ENCODE measurements at regions not wholly inside any gene's neighbourhood (a gene's known extent, or its start where the extent isn't known, plus 50 kb on each side); places are given as distances from the start of the nearest gene placed in this dataset.

- Mint-ChIP-seq H3K9me3 (no peaks in the 10 kb centered on the region), H3K27ac (no peak overlapping the region), H3K4me3 (no peak overlapping the region), H3K36me3 (no peaks in the 10 kb centered on the region), H3K4me1 (peaks cover 6 to 9% (median 8%) of the 10 kb centered on the region in 3 donors), H3K27me3 (peaks cover 12 to 13% of the 10 kb centered on the region in 2 donors)
- ATAC-seq (replicated peaks in 1 of 4) (no peak), DNase-seq (no peak)
- Histone ChIP-seq H3K27me3 (replicated peaks in 1 of 2; ENCODE audit: control insufficient read depth in 2 of 2, extremely low read depth in 1 of 2, insufficient read depth in 2 of 2, low read length in 1 of 2) (peaks cover 0 to 17% of the 10 kb centered on the region in 2 experiments), H3K4me3 (ENCODE audit: control insufficient read depth in 1 of 2, extremely low read depth in 1 of 2, low read length in 1 of 2) (no peak overlapping the region), H3K27ac (ENCODE audit: low read length) (no peak overlapping the region), H3K36me3 (ENCODE audit: control insufficient read depth in 2 of 2, extremely low read depth in 1 of 2, insufficient read depth in 1 of 2, low read length in 1 of 2) (no peaks in the 10 kb centered on the region), H3K9me3 (no peaks in the 10 kb centered on the region), H3K4me1 (ENCODE audit: control insufficient read depth in 1 of 2, extremely low read depth in 1 of 2, insufficient read depth in 2 of 2, low read length in 2 of 2) (no peaks in the 10 kb centered on the region)
- ChIA-PET POLR2A (no interaction called here), CTCF (no interaction called here)
- 87% methylated on average over 4 of the region's 7 CpGs for WGBS (ENCODE audit: insufficient coverage)
Measured at GRCh38 chr20:58078741-58079522, 149.5 kb downstream of the ANKRD60 start.

DNA sequence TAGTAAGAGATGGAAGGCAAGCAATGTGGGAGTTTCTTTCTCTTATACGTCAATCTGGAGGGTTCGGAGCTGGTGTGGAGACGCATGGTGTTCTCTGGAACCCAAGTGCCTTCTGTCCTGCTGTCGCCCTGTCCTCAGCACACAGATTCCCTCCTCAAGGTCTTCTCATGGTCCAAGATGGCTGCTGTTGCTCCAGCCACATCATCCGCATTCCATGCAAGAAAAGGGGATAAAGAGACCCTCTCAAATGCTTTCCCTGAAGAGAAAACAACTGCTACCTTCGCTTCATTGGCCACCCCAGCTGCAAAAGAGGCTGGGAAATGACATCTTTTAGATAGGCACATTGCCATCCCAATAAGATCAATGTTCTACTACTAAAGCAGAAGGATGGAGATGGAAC lies 151.2 kb downstream of the ANKRD60 start:
- POLR2A ChIA-PET = no interaction called here
- WGBS (ENCODE audit: insufficient coverage) = 85% methylated on average over 4 of the region's 6 CpGs
- Mint-ChIP-seq H3K4me1 (peaks cover 6 to 11% (median 8%) of the 10 kb centered on the region in 3 donors), H3K27ac (no peak overlapping the region), H3K27me3 (peaks cover 14 to 22% of the 10 kb centered on the region in 2 donors), H3K4me3 (no peak overlapping the region), H3K9me3 (no peaks in the 10 kb centered on the region), H3K36me3 (no peaks in the 10 kb centered on the region)
- Histone ChIP-seq H3K27me3 (replicated peaks in 1 of 2; ENCODE audit: control insufficient read depth in 2 of 2, extremely low read depth in 1 of 2, insufficient read depth in 2 of 2, low read length in 1 of 2) (peaks cover 0 to 27% of the 10 kb centered on the region in 2 experiments), H3K4me3 (ENCODE audit: control insufficient read depth in 1 of 2, extremely low read depth in 1 of 2, low read length in 1 of 2) (no peak overlapping the region), H3K9me3 (no peaks in the 10 kb centered on the region), H3K36me3 (ENCODE audit: control insufficient read depth in 2 of 2, extremely low read depth in 1 of 2, insufficient read depth in 1 of 2, low read length in 1 of 2) (no peaks in the 10 kb centered on the region), H3K4me1 (ENCODE audit: control insufficient read depth in 1 of 2, extremely low read depth in 1 of 2, insufficient read depth in 2 of 2, low read length in 2 of 2) (no peaks in the 10 kb centered on the region), H3K27ac (ENCODE audit: low read length) (no peak overlapping the region)
- ATAC-seq (replicated peaks in 1 of 4) = no peak
- CTCF ChIA-PET = no interaction called here
- DNase-seq = no peak

GRCh38 chr20:58076405-58076804 lies 152.0 kb downstream of the ANKRD60 start:
- H3K27ac ChIP-seq (ENCODE audit: low read length) = no peak overlapping the region
- DNase-seq (no peak), ATAC-seq (replicated peaks in 1 of 4) (no peak)
- H3K4me1 ChIP-seq (ENCODE audit: control insufficient read depth in 1 of 2, extremely low read depth in 1 of 2, insufficient read depth in 2 of 2, low read length in 2 of 2) = no peaks in the 10 kb centered on the region
- H3K4me3 Mint-ChIP-seq = no peak overlapping the region
- peaks cover 6 to 11% (median 8%) of the 10 kb centered on the region in 3 donors for H3K4me1 Mint-ChIP-seq
- peaks cover 15 to 21% of the 10 kb centered on the region in 2 donors for H3K27me3 Mint-ChIP-seq
- no peak overlapping the region for H3K4me3 ChIP-seq (ENCODE audit: control insufficient read depth in 1 of 2, extremely low read depth in 1 of 2, low read length in 1 of 2)
- no peaks in the 10 kb centered on the region for H3K36me3 Mint-ChIP-seq
- WGBS (ENCODE audit: insufficient coverage) = 80% methylated on average over 1 of the region's 4 CpGs
- H3K36me3 ChIP-seq (ENCODE audit: control insufficient read depth in 2 of 2, extremely low read depth in 1 of 2, insufficient read depth in 1 of 2, low read length in 1 of 2) = no peaks in the 10 kb centered on the region
- peaks cover 0 to 28% of the 10 kb centered on the region in 2 experiments for H3K27me3 ChIP-seq (replicated peaks in 1 of 2; ENCODE audit: control insufficient read depth in 2 of 2, extremely low read depth in 1 of 2, insufficient read depth in 2 of 2, low read length in 1 of 2)
- no peak overlapping the region for H3K27ac Mint-ChIP-seq
- H3K9me3 ChIP-seq = no peaks in the 10 kb centered on the region
- no peaks in the 10 kb centered on the region for H3K9me3 Mint-ChIP-seq
- CTCF ChIA-PET = no interaction called here
- POLR2A ChIA-PET = no interaction called here

GRCh38 chr20:58075586-58076345 lies 152.7 kb downstream of the ANKRD60 start:
- H3K27me3 Mint-ChIP-seq = peaks cover 19 to 25% of the 10 kb centered on the region in 2 donors
- Histone ChIP-seq H3K9me3 (no peaks in the 10 kb centered on the region), H3K4me3 (ENCODE audit: control insufficient read depth in 1 of 2, extremely low read depth in 1 of 2, low read length in 1 of 2) (no peak overlapping the region), H3K36me3 (ENCODE audit: control insufficient read depth in 2 of 2, extremely low read depth in 1 of 2, insufficient read depth in 1 of 2, low read length in 1 of 2) (no peaks in the 10 kb centered on the region), H3K27me3 (replicated peaks in 1 of 2; ENCODE audit: control insufficient read depth in 2 of 2, extremely low read depth in 1 of 2, insufficient read depth in 2 of 2, low read length in 1 of 2) (peaks cover 0 to 34% of the 10 kb centered on the region in 2 experiments), H3K27ac (ENCODE audit: low read length) (no peak overlapping the region), H3K4me1 (ENCODE audit: control insufficient read depth in 1 of 2, extremely low read depth in 1 of 2, insufficient read depth in 2 of 2, low read length in 2 of 2) (no peaks in the 10 kb centered on the region)
- no peak for ATAC-seq (replicated peaks in 1 of 4)
- WGBS (ENCODE audit: insufficient coverage) = 100% methylated on average over 3 of the region's 14 CpGs
- no peaks in the 10 kb centered on the region for H3K36me3 Mint-ChIP-seq
- no peak overlapping the region for H3K27ac Mint-ChIP-seq
- DNase-seq = no peak
- no peak overlapping the region for H3K4me3 Mint-ChIP-seq
- POLR2A ChIA-PET = no interaction called here
- H3K9me3 Mint-ChIP-seq = no peaks in the 10 kb centered on the region
- H3K4me1 Mint-ChIP-seq = peaks cover 6 to 11% (median 8%) of the 10 kb centered on the region in 3 donors
- CTCF ChIA-PET = interaction anchor here in 1 of 2 donors (0.6 kb wide), 1 partner anchor 11 kb away, joined by 4 read pairs; no protein-coding TSS in a partner anchor

DNA sequence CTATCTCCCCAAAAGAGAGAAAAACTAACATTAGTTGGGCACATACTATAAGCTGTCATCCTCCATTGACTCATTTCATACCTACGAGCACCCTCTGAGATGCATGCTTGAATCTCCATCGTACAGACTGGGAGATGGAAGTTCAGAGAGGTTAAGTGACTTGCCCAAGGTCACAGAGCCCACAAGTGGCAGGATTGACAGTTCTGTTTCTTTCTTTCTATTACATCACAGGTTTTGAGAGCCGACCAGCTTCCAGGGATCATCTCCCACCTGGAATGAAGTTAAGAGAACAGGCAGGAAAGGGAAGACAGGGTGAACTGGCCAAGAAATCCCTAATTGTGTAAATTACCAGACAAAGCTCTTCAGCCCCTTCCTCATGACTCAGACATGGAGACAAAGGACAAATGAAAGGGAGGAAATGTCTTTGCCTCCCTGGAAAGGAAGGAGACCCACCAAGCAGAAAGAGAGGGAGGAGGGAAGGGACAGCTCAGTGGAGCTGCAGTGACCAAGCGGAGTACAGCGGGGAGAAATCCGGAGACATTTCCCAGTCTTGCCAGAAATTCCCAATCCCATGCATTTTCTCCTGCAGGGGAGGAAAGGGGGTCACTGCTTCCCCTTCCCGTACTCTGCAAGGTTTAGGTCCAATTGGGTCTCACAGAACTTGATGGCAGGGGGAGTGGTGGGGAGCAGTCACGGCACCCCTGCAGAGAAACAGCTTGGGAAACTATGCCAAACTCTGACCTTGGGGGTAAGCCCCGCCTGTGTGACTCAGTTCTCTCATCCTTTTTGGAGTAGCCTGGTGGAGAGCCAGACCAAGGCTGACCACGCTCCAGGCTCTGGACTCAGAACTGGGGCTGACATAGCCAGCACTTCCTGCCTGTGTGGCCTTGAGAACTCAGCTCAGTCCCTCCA lies 154.3 kb downstream of the ANKRD60 start:
- Histone ChIP-seq H3K4me3 (ENCODE audit: control insufficient read depth in 1 of 2, extremely low read depth in 1 of 2, low read length in 1 of 2) (no peak overlapping the region), H3K4me1 (ENCODE audit: control insufficient read depth in 1 of 2, extremely low read depth in 1 of 2, insufficient read depth in 2 of 2, low read length in 2 of 2) (no peaks in the 10 kb centered on the region), H3K36me3 (ENCODE audit: control insufficient read depth in 2 of 2, extremely low read depth in 1 of 2, insufficient read depth in 1 of 2, low read length in 1 of 2) (no peaks in the 10 kb centered on the region), H3K27me3 (replicated peaks in 1 of 2; ENCODE audit: control insufficient read depth in 2 of 2, extremely low read depth in 1 of 2, insufficient read depth in 2 of 2, low read length in 1 of 2) (peaks cover 0 to 37% of the 10 kb centered on the region in 2 experiments), H3K27ac (ENCODE audit: low read length) (no peak overlapping the region), H3K9me3 (no peaks in the 10 kb centered on the region)
- no peaks in the 10 kb centered on the region for H3K36me3 Mint-ChIP-seq
- H3K27me3 Mint-ChIP-seq = peaks cover 27 to 35% of the 10 kb centered on the region in 2 donors
- ChIA-PET CTCF (no interaction called here), POLR2A (no interaction called here)
- ATAC-seq (replicated peaks in 1 of 4) (no peak), DNase-seq (no peak)
- H3K9me3 Mint-ChIP-seq = no peaks in the 10 kb centered on the region
- peak overlapping the region in 1 of 3 donors; percentile 8 for H3K4me3 Mint-ChIP-seq
- H3K27ac Mint-ChIP-seq = no peak overlapping the region
- WGBS (ENCODE audit: insufficient coverage) = 80% methylated on average over 4 of the region's 10 CpGs
- peaks cover 6 to 11% (median 8%) of the 10 kb centered on the region in 3 donors for H3K4me1 Mint-ChIP-seq

Data from T-cell (primary cell).